T-cell (primary cell): ENCODE measurements at regions not wholly inside any gene's neighbourhood (a gene's known extent, or its start where the extent isn't known, plus 50 kb on each side); places are given as distances from the start of the nearest gene placed in this dataset.
"Not testable (repeated sequence)": the region's sequence is repeated elsewhere in the genome, so short reads cannot be mapped to it uniquely, and the experiment has no call there.

ENCODE experiments used
- ATAC-seq, 4 experiments: fragments of 200-7000 bp in 3 of 4; fragments of 150-1000 bp in 1 of 4; cut with Tn5 transposase; replicated peaks in 1 of 4; 1 replicate in 3 of 4; 2 replicates in 1 of 4; pipeline ENCODE4 v1.10.0; 2021; ENCODE audit warnings: moderate library complexity in 3 of 4, mild to moderate bottlenecking in 2 of 4, moderate number of reproducible peaks in 1 of 4
- CTCF ChIA-PET, 2 donors: fragments of 300-600 bp; sonication (Branson Sonifier 250); formaldehyde crosslinking; loops; one replicate each; lab custom pipeline; 2022; ENCODE audit warnings: antibody characterized with exemption in 2 of 2; lab: Charles Lee
- POLR2A ChIA-PET, 2 donors: fragments of 300-600 bp; sonication (Branson Sonifier 250); formaldehyde crosslinking; loops; one replicate each; lab custom pipeline; 2022; ENCODE audit warnings: antibody characterized with exemption in 2 of 2; lab: Charles Lee
- DNase-seq, 35 experiments: peaks; one replicate each; pipeline versions ENCODE4 v3.0.0 to v3.0.0-alpha.2; 2013 to 2023
- H3K27ac ChIP-seq: one replicate; pipeline ENCODE4 v1.5.1; 2013; ENCODE audit warnings: low read length
- H3K27me3 ChIP-seq, 2 experiments: replicated peaks in 1 of 2; 1 replicate in 1 of 2; 2 replicates in 1 of 2; pipeline versions ENCODE4 v1.6.1 to v1.7.0; 2013; ENCODE audit warnings: low read length in 1 of 2, mixed read lengths in 1 of 2; ENCODE audit not compliant: control insufficient read depth in 2 of 2, insufficient read depth in 2 of 2; ENCODE audit errors: extremely low read depth in 1 of 2
- H3K36me3 ChIP-seq, 2 donors: 1 replicate in 1 of 2; 2 replicates in 1 of 2; pipeline versions ENCODE4 v1.6.1 to v1.7.0; 2013; ENCODE audit warnings: low read length in 1 of 2; ENCODE audit not compliant: control insufficient read depth in 2 of 2, insufficient read depth in 1 of 2; ENCODE audit errors: extremely low read depth in 1 of 2
- H3K4me1 ChIP-seq, 2 experiments: 1 replicate in 1 of 2; 2 replicates in 1 of 2; pipeline versions ENCODE4 v1.6.1 to v1.7.0; 2013; ENCODE audit warnings: low read length in 2 of 2, mixed read lengths in 1 of 2; ENCODE audit not compliant: insufficient read depth in 2 of 2, control insufficient read depth in 1 of 2; ENCODE audit errors: extremely low read depth in 1 of 2
- H3K4me3 ChIP-seq, 2 donors: 1 replicate in 1 of 2; 2 replicates in 1 of 2; pipeline versions ENCODE4 v1.5.1 to v1.7.0; 2013; ENCODE audit warnings: mild to moderate bottlenecking in 2 of 2, low read length in 1 of 2, moderate library complexity in 1 of 2; ENCODE audit not compliant: control insufficient read depth in 1 of 2; ENCODE audit errors: extremely low read depth in 1 of 2
- H3K9me3 ChIP-seq: 2 replicates; pipeline ENCODE4 v1.7.0; 2013
- H3K27ac Mint-ChIP-seq, 2 donors: one replicate each; pipeline ENCODE4 v1.8.0; 2020 to 2021; ENCODE audit warnings: mild to moderate bottlenecking in 2 of 2, mixed read lengths in 2 of 2
- H3K27me3 Mint-ChIP-seq, 2 donors: one replicate each; pipeline ENCODE4 v1.8.0; 2021 to 2022; ENCODE audit warnings: mixed read lengths in 2 of 2
- H3K36me3 Mint-ChIP-seq: one replicate; pipeline ENCODE4 v1.8.0; 2021; ENCODE audit warnings: mixed read lengths
- H3K4me1 Mint-ChIP-seq, 3 donors: one replicate each; pipeline ENCODE4 v1.8.0; 2020 to 2022; ENCODE audit warnings: mixed read lengths in 3 of 3, mild to moderate bottlenecking in 1 of 3
- H3K4me3 Mint-ChIP-seq, 3 donors: one replicate each; pipeline ENCODE4 v1.8.0; 2020 to 2022; ENCODE audit warnings: mild to moderate bottlenecking in 3 of 3, mixed read lengths in 3 of 3, moderate library complexity in 3 of 3
- H3K9me3 Mint-ChIP-seq, 3 donors: one replicate each; pipeline ENCODE4 v1.8.0; 2020 to 2022; ENCODE audit warnings: mixed read lengths in 3 of 3
- WGBS: methylation state at CpG from one replicate; pipeline ENCODE4 v1.1.5; 2013; ENCODE audit warnings: missing lambda C conversion rate; ENCODE audit not compliant: insufficient coverage; 5-methylcytosine and 5-hydroxymethylcytosine counted together

GRCh38 chr5:43837996-43838395 lies 235.0 kb downstream of the NNT start:
- ChIA-PET CTCF (no interaction called here), POLR2A (no interaction called here)
- 70% methylated on average over 1 of the region's 1 CpG for WGBS
- Histone ChIP-seq H3K4me1 (no peaks in the 10 kb centered on the region), H3K9me3 (no peaks in the 10 kb centered on the region), H3K27me3 (no peaks in the 10 kb centered on the region), H3K27ac (no peak overlapping the region), H3K36me3 (no peaks in the 10 kb centered on the region), H3K4me3 (no peak overlapping the region)
- Mint-ChIP-seq H3K27ac (no peak overlapping the region), H3K4me3 (no peak overlapping the region), H3K4me1 (no peaks in the 10 kb centered on the region), H3K9me3 (peaks cover 5 to 15% (median 6%) of the 10 kb centered on the region in 3 donors), H3K27me3 (no peaks in the 10 kb centered on the region), H3K36me3 (no peaks in the 10 kb centered on the region)
- ATAC-seq = no peak
- no peak for DNase-seq

GRCh38 chr5:43837091-43837490 lies 234.1 kb downstream of the NNT start:
- no peaks in the 10 kb centered on the region for H3K27me3 Mint-ChIP-seq

GRCh38 chr5:43833961-43834360 lies 231.0 kb downstream of the NNT start:
- ATAC-seq (no peak), DNase-seq (no peak)
- Histone ChIP-seq H3K27ac (no peak overlapping the region), H3K36me3 (no peaks in the 10 kb centered on the region), H3K27me3 (no peaks in the 10 kb centered on the region), H3K4me3 (no peak overlapping the region), H3K9me3 (no peaks in the 10 kb centered on the region), H3K4me1 (no peaks in the 10 kb centered on the region)
- no peak overlapping the region for H3K4me3 Mint-ChIP-seq
- no CpG with 5 or more reads among the region's 1 CpG for WGBS
- H3K9me3 Mint-ChIP-seq = peaks cover 0 to 14% (median 10%) of the 10 kb centered on the region in 3 donors
- ChIA-PET CTCF (no interaction called here), POLR2A (no interaction called here)
- no peaks in the 10 kb centered on the region for H3K36me3 Mint-ChIP-seq
- H3K4me1 Mint-ChIP-seq = no peaks in the 10 kb centered on the region
- no peaks in the 10 kb centered on the region for H3K27me3 Mint-ChIP-seq
- no peak overlapping the region for H3K27ac Mint-ChIP-seq

More at GRCh38 chr5:43837091-43837490, 234.1 kb downstream of the NNT start:
- no peaks in the 10 kb centered on the region for H3K9me3 ChIP-seq
- no peak overlapping the region for H3K4me3 ChIP-seq
- ChIA-PET CTCF (no interaction called here), POLR2A (no interaction called here)
- no peak overlapping the region for H3K27ac ChIP-seq
- peaks cover 5 to 7% (median 6%) of the 10 kb centered on the region in 3 donors for H3K9me3 Mint-ChIP-seq
- no peaks in the 10 kb centered on the region for H3K36me3 Mint-ChIP-seq
- ATAC-seq (no peak), DNase-seq (no peak)
- WGBS = no CpG with 5 or more reads among the region's 2 CpGs
- H3K4me3 Mint-ChIP-seq = no peak overlapping the region
- no peaks in the 10 kb centered on the region for H3K4me1 Mint-ChIP-seq
- no peaks in the 10 kb centered on the region for H3K4me1 ChIP-seq
- no peak overlapping the region for H3K27ac Mint-ChIP-seq
- no peaks in the 10 kb centered on the region for H3K27me3 ChIP-seq
- no peaks in the 10 kb centered on the region for H3K36me3 ChIP-seq

- DNase-seq, H3K4me3 Mint-ChIP-seq, CTCF ChIA-PET, ATAC-seq, H3K36me3 ChIP-seq, H3K9me3 ChIP-seq, H3K4me1 ChIP-seq, H3K27ac Mint-ChIP-seq, H3K27me3 Mint-ChIP-seq, H3K27ac ChIP-seq, H3K27me3 ChIP-seq, H3K36me3 Mint-ChIP-seq, H3K4me1 Mint-ChIP-seq, H3K4me3 ChIP-seq: not testable (repeated sequence)
- POLR2A ChIA-PET = interaction anchor here in 1 of 2 donors (0.6 kb wide), 1 partner anchor 1237 kb away, joined by 3 read pairs; no protein-coding TSS in a partner anchor
- H3K9me3 Mint-ChIP-seq = peaks cover 10 to 17% (median 16%) of the 10 kb centered on the region in 3 donors
- 92% methylated on average over 8 of the region's 26 CpGs for WGBS
Measured at GRCh38 chr5:43824325-43824964, 221.5 kb downstream of the NNT start.

GRCh38 chr5:43818394-43818793 lies 215.4 kb downstream of the NNT start:
- ATAC-seq, H3K4me3 Mint-ChIP-seq, H3K27ac ChIP-seq, CTCF ChIA-PET, H3K4me3 ChIP-seq, H3K36me3 Mint-ChIP-seq, H3K27ac Mint-ChIP-seq, POLR2A ChIA-PET, H3K4me1 Mint-ChIP-seq, H3K36me3 ChIP-seq, H3K27me3 ChIP-seq, H3K4me1 ChIP-seq, H3K9me3 ChIP-seq, H3K27me3 Mint-ChIP-seq, DNase-seq: not testable (repeated sequence)
- no CpG with 5 or more reads among the region's 1 CpG for WGBS
- H3K9me3 Mint-ChIP-seq = peaks cover 18 to 21% (median 19%) of the 10 kb centered on the region in 3 donors

- ATAC-seq (no peak), DNase-seq (no peak)
- H3K27ac Mint-ChIP-seq = no peak overlapping the region
- no peak overlapping the region for H3K27ac ChIP-seq
- no peak overlapping the region for H3K4me3 ChIP-seq
- H3K4me1 ChIP-seq = no peaks in the 10 kb centered on the region
- H3K36me3 ChIP-seq = no peaks in the 10 kb centered on the region
- H3K27me3 ChIP-seq = no peaks in the 10 kb centered on the region
- ChIA-PET POLR2A (no interaction called here), CTCF (no interaction called here)
- no peaks in the 10 kb centered on the region for H3K9me3 ChIP-seq
- H3K4me1 Mint-ChIP-seq = no peaks in the 10 kb centered on the region
- H3K36me3 Mint-ChIP-seq = peaks cover 3% of the 10 kb centered on the region
- peaks cover 19 to 32% (median 26%) of the 10 kb centered on the region in 3 donors for H3K9me3 Mint-ChIP-seq
- H3K4me3 Mint-ChIP-seq = no peak overlapping the region
- H3K27me3 Mint-ChIP-seq = no peaks in the 10 kb centered on the region
Measured at GRCh38 chr5:43815497-43815896, 212.5 kb downstream of the NNT start.

GRCh38 chr5:43804723-43805122 lies 201.7 kb downstream of the NNT start:
- Mint-ChIP-seq H3K4me3 (no peak overlapping the region), H3K27me3 (no peaks in the 10 kb centered on the region), H3K36me3 (no peaks in the 10 kb centered on the region), H3K4me1 (no peaks in the 10 kb centered on the region), H3K9me3 (peaks cover 3 to 10% (median 6%) of the 10 kb centered on the region in 3 donors), H3K27ac (no peak overlapping the region)
- H3K9me3 ChIP-seq = no peaks in the 10 kb centered on the region
- no peaks in the 10 kb centered on the region for H3K36me3 ChIP-seq
- no peaks in the 10 kb centered on the region for H3K27me3 ChIP-seq
- ChIA-PET POLR2A (no interaction called here), CTCF (no interaction called here)
- DNase-seq (no peak), ATAC-seq (no peak)
- no peaks in the 10 kb centered on the region for H3K4me1 ChIP-seq
- no peak overlapping the region for H3K27ac ChIP-seq
- H3K4me3 ChIP-seq = no peak overlapping the region
